DND-41 (cell line): ENCODE measurements at regions not wholly inside any gene's neighbourhood (a gene's known extent, or its start where the extent isn't known, plus 50 kb on each side); places are given as distances from the start of the nearest gene placed in this dataset.

Experiments
- ATAC-seq: fragments of 200-7000 bp; cut with Tn5 transposase; 3 replicates; pipeline ENCODE4 v1.9.1; 2021; ENCODE audit warnings: low read depth; ENCODE audit not compliant: insufficient read depth
- DNase-seq: peaks from one replicate; pipeline ENCODE4 v3.0.0-alpha.2; 2020
- H2AFZ ChIP-seq: 2 replicates; pipeline ENCODE4 v1.6.0; 2012; ENCODE audit warnings: low read depth, low read length
- H3K27ac ChIP-seq: 2 replicates; pipeline ENCODE4 v1.5.1; 2012; ENCODE audit warnings: low read length, inconsistent platforms
- H3K27me3 ChIP-seq: fragments of 200-600 bp; sonication (generic); 2 replicates; pipeline ENCODE4 v1.6.0; 2012; ENCODE audit warnings: low read length, mild to moderate bottlenecking, inconsistent platforms; ENCODE audit not compliant: insufficient read depth, poor library complexity
- H3K36me3 ChIP-seq: 2 replicates; pipeline ENCODE4 v1.5.1; 2012; ENCODE audit warnings: low read length, inconsistent platforms; ENCODE audit not compliant: insufficient read depth
- H3K4me1 ChIP-seq: 2 replicates; pipeline ENCODE4 v1.5.1; 2012; ENCODE audit warnings: mild to moderate bottlenecking, low read length; ENCODE audit not compliant: insufficient read depth
- H3K4me2 ChIP-seq: 2 replicates; pipeline ENCODE4 v1.6.0; 2012; ENCODE audit warnings: mild to moderate bottlenecking, moderate library complexity, low read length, inconsistent platforms; ENCODE audit not compliant: insufficient read depth
- H3K4me3 ChIP-seq, 2 experiments: fragments of 200-600 bp in 1 of 2; shearing (Covaris generic) in 1 of 2; 2 replicates each; pipeline ENCODE4 v1.5.1; 2012 to 2016; ENCODE audit warnings: inconsistent platforms in 2 of 2, low read length in 2 of 2, mild to moderate bottlenecking in 2 of 2, low read depth in 1 of 2, moderate library complexity in 1 of 2
- H3K79me2 ChIP-seq: 2 replicates; pipeline ENCODE4 v1.6.0; 2012; ENCODE audit warnings: low read length, inconsistent platforms; ENCODE audit not compliant: insufficient read depth
- H3K9ac ChIP-seq: 2 replicates; pipeline ENCODE4 v1.6.0; 2012; ENCODE audit warnings: low read depth, mild to moderate bottlenecking, inconsistent platforms, low read length, moderate library complexity
- H3K9me3 ChIP-seq: 2 replicates; pipeline ENCODE4 v1.5.1; 2012; ENCODE audit warnings: low read length, moderate library complexity, mild to moderate bottlenecking, inconsistent platforms; ENCODE audit not compliant: insufficient read depth, severe bottlenecking
- H4K20me1 ChIP-seq: 2 replicates; pipeline ENCODE4 v1.6.0; 2012; ENCODE audit warnings: low read length; ENCODE audit not compliant: insufficient read depth
- EZH2 ChIP-seq: IDR thresholded peaks from 3 replicates; pipeline ENCODE4 v1.6.1; 2012; ENCODE audit warnings: borderline replicate concordance, low read depth, mild to moderate bottlenecking, moderate library complexity, low read length, inconsistent platforms; ENCODE audit not compliant: severe bottlenecking
- TF ChIP-seq, protein P1 (sequence below): IDR thresholded peaks from 2 replicates; pipeline ENCODE4 v1.5.1; 2012; ENCODE audit warnings: borderline replicate concordance, low read length, moderate library complexity, mild to moderate bottlenecking; ENCODE audit not compliant: poor library complexity, severe bottlenecking; ENCODE audit errors: extremely low read depth

DNA sequence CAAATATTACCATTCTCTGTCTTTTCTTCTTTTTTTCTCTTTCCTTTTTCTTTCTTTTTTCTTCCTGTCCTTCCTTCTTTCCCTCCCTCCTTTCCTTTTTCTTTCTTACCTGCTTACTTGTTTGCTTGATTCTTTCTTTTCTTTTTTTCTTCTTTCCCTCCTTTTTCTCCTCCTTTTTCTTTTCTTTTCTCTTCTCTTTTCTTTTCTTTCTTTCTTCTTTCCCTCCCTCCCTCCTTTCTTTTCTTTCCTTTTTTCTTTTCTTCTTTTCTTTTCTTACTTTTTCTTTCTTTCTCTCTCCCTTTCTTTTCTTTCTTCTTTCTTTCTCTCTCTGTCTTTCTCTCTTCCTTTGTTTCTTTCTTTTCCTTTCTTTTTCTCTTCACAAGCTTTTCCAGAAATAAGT, 697.4 kb upstream of the ADGRL3 start:
- no peaks in the 10 kb centered on the region for H4K20me1 ChIP-seq
- H3K4me2 ChIP-seq, result no peak overlapping the region
- H2AFZ ChIP-seq, result no peak overlapping the region
- no peak overlapping the region for H3K9ac ChIP-seq
- no peaks in the 10 kb centered on the region for H3K27me3 ChIP-seq
- no peak overlapping the region for H3K27ac ChIP-seq
- no peak for DNase-seq
- H3K4me3 ChIP-seq, result no peak overlapping the region
- TF ChIP-seq, protein P1, sequence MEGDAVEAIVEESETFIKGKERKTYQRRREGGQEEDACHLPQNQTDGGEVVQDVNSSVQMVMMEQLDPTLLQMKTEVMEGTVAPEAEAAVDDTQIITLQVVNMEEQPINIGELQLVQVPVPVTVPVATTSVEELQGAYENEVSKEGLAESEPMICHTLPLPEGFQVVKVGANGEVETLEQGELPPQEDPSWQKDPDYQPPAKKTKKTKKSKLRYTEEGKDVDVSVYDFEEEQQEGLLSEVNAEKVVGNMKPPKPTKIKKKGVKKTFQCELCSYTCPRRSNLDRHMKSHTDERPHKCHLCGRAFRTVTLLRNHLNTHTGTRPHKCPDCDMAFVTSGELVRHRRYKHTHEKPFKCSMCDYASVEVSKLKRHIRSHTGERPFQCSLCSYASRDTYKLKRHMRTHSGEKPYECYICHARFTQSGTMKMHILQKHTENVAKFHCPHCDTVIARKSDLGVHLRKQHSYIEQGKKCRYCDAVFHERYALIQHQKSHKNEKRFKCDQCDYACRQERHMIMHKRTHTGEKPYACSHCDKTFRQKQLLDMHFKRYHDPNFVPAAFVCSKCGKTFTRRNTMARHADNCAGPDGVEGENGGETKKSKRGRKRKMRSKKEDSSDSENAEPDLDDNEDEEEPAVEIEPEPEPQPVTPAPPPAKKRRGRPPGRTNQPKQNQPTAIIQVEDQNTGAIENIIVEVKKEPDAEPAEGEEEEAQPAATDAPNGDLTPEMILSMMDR, result no peak
- TF ChIP-seq EZH2, result no peak
- no peaks in the 10 kb centered on the region for H3K36me3 ChIP-seq
- no peaks in the 10 kb centered on the region for H3K79me2 ChIP-seq
- H3K9me3 ChIP-seq, result no peaks in the 10 kb centered on the region
- ATAC-seq, result no peak
- no peaks in the 10 kb centered on the region for H3K4me1 ChIP-seq

DNA sequence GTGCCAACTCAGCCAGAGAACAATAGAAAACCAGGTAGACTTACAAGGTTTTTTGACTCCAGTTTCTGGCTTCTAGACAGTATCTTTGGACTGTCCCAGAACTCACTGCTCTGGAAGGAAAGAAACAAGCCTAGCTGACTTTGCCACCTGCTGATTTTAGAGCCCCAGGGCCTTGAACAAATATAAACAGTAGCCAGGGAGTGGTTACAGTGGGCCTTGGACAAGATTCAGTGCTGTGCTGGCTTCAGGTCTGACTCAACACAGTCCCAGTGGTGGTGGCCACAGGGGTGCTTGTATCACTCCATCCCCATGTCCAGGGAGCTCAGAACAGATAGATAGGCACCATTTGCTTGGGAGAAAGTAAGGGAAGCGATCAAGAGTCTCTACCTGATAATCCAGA, 694.1 kb upstream of the ADGRL3 start:
- no peaks in the 10 kb centered on the region for H3K36me3 ChIP-seq
- DNase-seq (no peak), ATAC-seq (no peak)
- no peak overlapping the region for H3K4me3 ChIP-seq
- H3K9me3 ChIP-seq, result no peaks in the 10 kb centered on the region
- H2AFZ ChIP-seq, result no peak overlapping the region
- no peak overlapping the region for H3K9ac ChIP-seq
- no peaks in the 10 kb centered on the region for H4K20me1 ChIP-seq
- no peak overlapping the region for H3K27ac ChIP-seq
- H3K27me3 ChIP-seq, result no peaks in the 10 kb centered on the region
- TF ChIP-seq, protein P1, result no peak
- TF ChIP-seq EZH2, result no peak
- no peak overlapping the region for H3K4me2 ChIP-seq
- H3K79me2 ChIP-seq, result no peaks in the 10 kb centered on the region
- H3K4me1 ChIP-seq, result no peaks in the 10 kb centered on the region

DNA sequence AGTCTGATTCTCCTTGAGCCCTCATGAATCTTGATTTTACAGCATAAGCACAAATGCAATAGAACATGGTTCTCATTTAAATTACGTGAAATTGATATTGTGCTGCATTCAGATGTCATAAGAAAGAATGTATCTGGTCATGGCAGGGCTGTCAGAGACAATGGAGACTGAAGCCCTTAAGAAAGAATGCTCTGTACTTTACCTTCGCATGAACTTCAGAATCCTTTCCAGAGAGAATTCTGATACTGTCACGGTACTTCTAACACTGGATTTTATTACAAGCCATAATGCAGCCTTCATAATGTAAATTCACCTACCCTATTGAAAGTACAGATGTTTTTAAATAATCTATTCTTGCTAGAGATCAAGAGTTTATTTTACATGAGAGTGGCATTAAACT, 677.9 kb upstream of the ADGRL3 start:
- H3K4me1 ChIP-seq, result no peaks in the 10 kb centered on the region
- H3K36me3 ChIP-seq, result no peaks in the 10 kb centered on the region
- H3K9ac ChIP-seq, result no peak overlapping the region
- H3K9me3 ChIP-seq, result no peaks in the 10 kb centered on the region
- H3K27ac ChIP-seq, result no peak overlapping the region
- H2AFZ ChIP-seq, result no peak overlapping the region
- no peak overlapping the region for H3K4me3 ChIP-seq
- no peak for DNase-seq
- no peaks in the 10 kb centered on the region for H3K79me2 ChIP-seq
- TF ChIP-seq EZH2, result no peak
- TF ChIP-seq, protein P1, result no peak
- H3K27me3 ChIP-seq, result no peaks in the 10 kb centered on the region
- no peaks in the 10 kb centered on the region for H4K20me1 ChIP-seq
- no peak overlapping the region for H3K4me2 ChIP-seq
- ATAC-seq, result no peak

DNA sequence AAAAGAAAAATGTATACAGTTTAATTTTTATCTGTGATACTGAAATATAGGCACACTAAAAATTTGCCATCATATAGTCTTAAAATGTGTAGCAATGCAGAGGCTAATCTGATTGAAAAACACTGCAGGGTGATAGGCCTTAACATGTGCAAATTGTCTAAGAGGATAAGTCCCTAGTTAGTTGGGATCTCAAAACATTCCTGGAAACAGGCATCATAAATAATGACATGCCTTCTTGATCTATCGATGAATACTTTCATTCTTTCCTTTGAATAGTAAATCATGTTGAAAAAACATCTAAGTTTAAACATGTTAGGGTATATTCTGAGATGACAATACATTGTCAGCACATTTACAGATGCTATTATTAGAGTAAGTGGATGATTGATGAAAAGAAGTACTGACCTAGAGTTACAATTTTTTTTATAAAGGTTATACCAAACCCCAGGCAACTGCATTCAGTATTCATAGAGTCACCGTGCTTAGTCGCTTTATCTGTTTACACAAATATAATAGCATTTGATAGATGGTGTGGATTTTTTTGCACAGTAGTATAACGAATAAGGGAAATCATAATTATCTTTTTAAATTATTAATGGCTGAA, 668.2 kb upstream of the ADGRL3 start:
- Histone ChIP-seq H3K9me3 (no peaks in the 10 kb centered on the region), H3K79me2 (no peaks in the 10 kb centered on the region), H3K9ac (no peak overlapping the region), H3K27ac (no peak overlapping the region), H3K4me3 (no peak overlapping the region), H3K4me1 (no peaks in the 10 kb centered on the region), H3K36me3 (no peaks in the 10 kb centered on the region), H3K27me3 (no peaks in the 10 kb centered on the region), H2AFZ (no peak overlapping the region), H3K4me2 (no peak overlapping the region), H4K20me1 (no peaks in the 10 kb centered on the region)
- TF ChIP-seq, protein P1, result no peak
- TF ChIP-seq EZH2, result no peak
- ATAC-seq (no peak), DNase-seq (no peak)
